ENCODE measurements at regions not wholly inside any gene's neighbourhood (a gene's known extent, or its start where the extent isn't known, plus 50 kb on each side); places are given as distances from the start of the nearest gene placed in this dataset.
A peak's percentile ranks its signal among the peaks of the same experiment; 100 is the strongest.

- no peak for DNase-seq
- no peaks in the 10 kb centered on the region for H3K4me1 ChIP-seq (ENCODE audit: control insufficient read depth, insufficient read depth, low read depth, low read length)
- no peaks in the 10 kb centered on the region for H3K9me3 ChIP-seq (ENCODE audit: control insufficient read depth, low read length)
- H3K14ac ChIP-seq (ENCODE audit: low read length in 2 of 2), result no peak overlapping the region
- no peak overlapping the region for H2AK5ac ChIP-seq (ENCODE audit: low read length, severe bottlenecking)
- H3K36me3 ChIP-seq (ENCODE audit: control insufficient read depth in 1 of 2, insufficient read depth in 2 of 2, low read depth in 1 of 2, low read length in 2 of 2), result no peaks in the 10 kb centered on the region
- H3K27me3 ChIP-seq (ENCODE audit: control insufficient read depth in 1 of 2, insufficient read depth in 1 of 2, low read length in 2 of 2), result no peaks in the 10 kb centered on the region
- no peak overlapping the region for H4K8ac ChIP-seq (ENCODE audit: low read length)
- H3K27ac ChIP-seq (ENCODE audit: low read length, poor library complexity, severe bottlenecking), result no peak overlapping the region
- H3K4me2 ChIP-seq (ENCODE audit: low read length, poor library complexity, severe bottlenecking), result no peak overlapping the region
- H3K4ac ChIP-seq (ENCODE audit: low read depth in 1 of 2, low read length in 2 of 2), result no peak overlapping the region
- no peak overlapping the region for H3K4me3 ChIP-seq (ENCODE audit: insufficient read depth in 1 of 2, low read depth in 1 of 2, low read length in 2 of 2)
- H2BK12ac ChIP-seq (ENCODE audit: low read length in 2 of 2), result no peak overlapping the region
- no peak overlapping the region for H4K91ac ChIP-seq (ENCODE audit: low read length)
- no peak overlapping the region for H3K9ac ChIP-seq (ENCODE audit: low read length)
- no peak overlapping the region for H2BK5ac ChIP-seq (ENCODE audit: low read depth, low read length, poor library complexity, severe bottlenecking)
- H3K18ac ChIP-seq (ENCODE audit: low read depth in 1 of 2, low read length in 2 of 2), result no peak overlapping the region
- WGBS, result 70% methylated on average over 4 of the region's 5 CpGs
- no peak overlapping the region for H2BK15ac ChIP-seq (ENCODE audit: low read depth, poor library complexity, severe bottlenecking)
- H2BK120ac ChIP-seq (ENCODE audit: low read depth, low read length), result no peak overlapping the region
- no peak overlapping the region for H2AFZ ChIP-seq (ENCODE audit: low read depth, low read length)
- no peak overlapping the region for H3K23ac ChIP-seq (ENCODE audit: low read length in 2 of 2)
- H3K79me1 ChIP-seq (replicated peaks; ENCODE audit: low read length, poor library complexity, severe bottlenecking), result no peaks in the 10 kb centered on the region
Measured at GRCh38 chr4:17332478-17332877, 179.4 kb downstream of the QDPR start.

- no peak overlapping the region for H2AK5ac ChIP-seq (ENCODE audit: low read length, severe bottlenecking)
- no peak overlapping the region for H4K8ac ChIP-seq (ENCODE audit: low read length)
- H2BK12ac ChIP-seq (ENCODE audit: low read length in 2 of 2), result no peak overlapping the region
- no peak overlapping the region for H2BK5ac ChIP-seq (ENCODE audit: low read depth, low read length, poor library complexity, severe bottlenecking)
- H3K4me1 ChIP-seq (ENCODE audit: control insufficient read depth, insufficient read depth, low read depth, low read length), result no peaks in the 10 kb centered on the region
- no peak overlapping the region for H2AFZ ChIP-seq (ENCODE audit: low read depth, low read length)
- H3K14ac ChIP-seq (ENCODE audit: low read length in 2 of 2), result no peak overlapping the region
- H2BK15ac ChIP-seq (ENCODE audit: low read depth, poor library complexity, severe bottlenecking), result no peak overlapping the region
- no peak overlapping the region for H3K27ac ChIP-seq (ENCODE audit: low read length, poor library complexity, severe bottlenecking)
- H3K36me3 ChIP-seq (ENCODE audit: control insufficient read depth in 1 of 2, insufficient read depth in 2 of 2, low read depth in 1 of 2, low read length in 2 of 2), result no peaks in the 10 kb centered on the region
- no peaks in the 10 kb centered on the region for H3K9me3 ChIP-seq (ENCODE audit: control insufficient read depth, low read length)
- DNase-seq, result no peak
- H2BK120ac ChIP-seq (ENCODE audit: low read depth, low read length), result no peak overlapping the region
- H3K79me1 ChIP-seq (replicated peaks; ENCODE audit: low read length, poor library complexity, severe bottlenecking), result no peaks in the 10 kb centered on the region
- H3K4ac ChIP-seq (ENCODE audit: low read depth in 1 of 2, low read length in 2 of 2), result no peak overlapping the region
- WGBS, result no CpG with 5 or more reads among the region's 1 CpG
- no peak overlapping the region for H4K91ac ChIP-seq (ENCODE audit: low read length)
- H3K27me3 ChIP-seq (ENCODE audit: control insufficient read depth in 1 of 2, insufficient read depth in 1 of 2, low read length in 2 of 2), result no peaks in the 10 kb centered on the region
- no peak overlapping the region for H3K4me2 ChIP-seq (ENCODE audit: low read length, poor library complexity, severe bottlenecking)
- H3K18ac ChIP-seq (ENCODE audit: low read depth in 1 of 2, low read length in 2 of 2), result no peak overlapping the region
- no peak overlapping the region for H3K4me3 ChIP-seq (ENCODE audit: insufficient read depth in 1 of 2, low read depth in 1 of 2, low read length in 2 of 2)
- no peak overlapping the region for H3K9ac ChIP-seq (ENCODE audit: low read length)
- H3K23ac ChIP-seq (ENCODE audit: low read length in 2 of 2), result no peak overlapping the region
Measured at GRCh38 chr4:17329046-17329445, 182.8 kb downstream of the QDPR start.

- no peaks in the 10 kb centered on the region for H3K9me3 ChIP-seq (ENCODE audit: control insufficient read depth, low read length)
Measured at GRCh38 chr4:17328141-17328815, 183.6 kb downstream of the QDPR start.

GRCh38 chr4:17327591-17327990 lies 184.3 kb downstream of the QDPR start:
- no peak overlapping the region for H3K4me2 ChIP-seq (ENCODE audit: low read length, poor library complexity, severe bottlenecking)
- no peak overlapping the region for H3K23ac ChIP-seq (ENCODE audit: low read length in 2 of 2)
- H2BK120ac ChIP-seq (ENCODE audit: low read depth, low read length), result no peak overlapping the region
- no peak overlapping the region for H4K91ac ChIP-seq (ENCODE audit: low read length)
- no peaks in the 10 kb centered on the region for H3K9me3 ChIP-seq (ENCODE audit: control insufficient read depth, low read length)
- peak overlapping the region; percentile 70 for H3K9ac ChIP-seq (ENCODE audit: low read length)
- H4K8ac ChIP-seq (ENCODE audit: low read length), result no peak overlapping the region
- no peaks in the 10 kb centered on the region for H3K27me3 ChIP-seq (ENCODE audit: control insufficient read depth in 1 of 2, insufficient read depth in 1 of 2, low read length in 2 of 2)
- H2AFZ ChIP-seq (ENCODE audit: low read depth, low read length), result no peak overlapping the region
- no peak overlapping the region for H3K18ac ChIP-seq (ENCODE audit: low read depth in 1 of 2, low read length in 2 of 2)
- no peak overlapping the region for H3K4me3 ChIP-seq (ENCODE audit: insufficient read depth in 1 of 2, low read depth in 1 of 2, low read length in 2 of 2)
- no peak overlapping the region for H2BK12ac ChIP-seq (ENCODE audit: low read length in 2 of 2)
- H3K14ac ChIP-seq (ENCODE audit: low read length in 2 of 2), result no peak overlapping the region
- no peaks in the 10 kb centered on the region for H3K36me3 ChIP-seq (ENCODE audit: control insufficient read depth in 1 of 2, insufficient read depth in 2 of 2, low read depth in 1 of 2, low read length in 2 of 2)
- no peaks in the 10 kb centered on the region for H3K79me1 ChIP-seq (replicated peaks; ENCODE audit: low read length, poor library complexity, severe bottlenecking)
- 61% methylated on average over 4 of the region's 6 CpGs for WGBS
- DNase-seq, result no peak
- no peak overlapping the region for H3K27ac ChIP-seq (ENCODE audit: low read length, poor library complexity, severe bottlenecking)
- no peak overlapping the region for H3K4ac ChIP-seq (ENCODE audit: low read depth in 1 of 2, low read length in 2 of 2)
- no peak overlapping the region for H2AK5ac ChIP-seq (ENCODE audit: low read length, severe bottlenecking)
- no peak overlapping the region for H2BK5ac ChIP-seq (ENCODE audit: low read depth, low read length, poor library complexity, severe bottlenecking)
- no peak overlapping the region for H2BK15ac ChIP-seq (ENCODE audit: low read depth, poor library complexity, severe bottlenecking)
- H3K4me1 ChIP-seq (ENCODE audit: control insufficient read depth, insufficient read depth, low read depth, low read length), result no peaks in the 10 kb centered on the region

More at GRCh38 chr4:17328141-17328815, 183.6 kb downstream of the QDPR start:
- no peak overlapping the region for H2BK12ac ChIP-seq (ENCODE audit: low read length in 2 of 2)
- H3K4me2 ChIP-seq (ENCODE audit: low read length, poor library complexity, severe bottlenecking), result no peak overlapping the region
- no peaks in the 10 kb centered on the region for H3K79me1 ChIP-seq (replicated peaks; ENCODE audit: low read length, poor library complexity, severe bottlenecking)
- peak; percentile 9 for DNase-seq
- H3K4me1 ChIP-seq (ENCODE audit: control insufficient read depth, insufficient read depth, low read depth, low read length), result no peaks in the 10 kb centered on the region
- H3K9ac ChIP-seq (ENCODE audit: low read length), result peak overlapping the region; percentile 70
- H4K8ac ChIP-seq (ENCODE audit: low read length), result no peak overlapping the region
- no peak overlapping the region for H3K23ac ChIP-seq (ENCODE audit: low read length in 2 of 2)
- H2BK5ac ChIP-seq (ENCODE audit: low read depth, low read length, poor library complexity, severe bottlenecking), result no peak overlapping the region
- H2AK5ac ChIP-seq (ENCODE audit: low read length, severe bottlenecking), result no peak overlapping the region
- no peak overlapping the region for H4K91ac ChIP-seq (ENCODE audit: low read length)
- H2BK120ac ChIP-seq (ENCODE audit: low read depth, low read length), result no peak overlapping the region
- no peak overlapping the region for H3K4ac ChIP-seq (ENCODE audit: low read depth in 1 of 2, low read length in 2 of 2)
- no peak overlapping the region for H3K14ac ChIP-seq (ENCODE audit: low read length in 2 of 2)
- H3K36me3 ChIP-seq (ENCODE audit: control insufficient read depth in 1 of 2, insufficient read depth in 2 of 2, low read depth in 1 of 2, low read length in 2 of 2), result no peaks in the 10 kb centered on the region
- H3K27ac ChIP-seq (ENCODE audit: low read length, poor library complexity, severe bottlenecking), result no peak overlapping the region
- no peak overlapping the region for H2AFZ ChIP-seq (ENCODE audit: low read depth, low read length)
- H3K27me3 ChIP-seq (ENCODE audit: control insufficient read depth in 1 of 2, insufficient read depth in 1 of 2, low read length in 2 of 2), result no peaks in the 10 kb centered on the region
- no peak overlapping the region for H2BK15ac ChIP-seq (ENCODE audit: low read depth, poor library complexity, severe bottlenecking)
- peak overlapping the region in 1 of 2 experiments; percentile 41 for H3K4me3 ChIP-seq (ENCODE audit: insufficient read depth in 1 of 2, low read depth in 1 of 2, low read length in 2 of 2)
- WGBS, result 40% methylated on average over 4 of the region's 5 CpGs
- H3K18ac ChIP-seq (ENCODE audit: low read depth in 1 of 2, low read length in 2 of 2), result no peak overlapping the region

Measured in mesenchymal stem cell (in vitro differentiated cells and primary cell).